T follicular helper cell (primary cell): ENCODE measurements at regions not wholly inside any gene's neighbourhood (a gene's known extent, or its start where the extent isn't known, plus 50 kb on each side); places are given as distances from the start of the nearest gene placed in this dataset.

Source experiments
- DNase-seq: peaks from one replicate; pipeline ENCODE4 v3.0.0-alpha.2; 2020; ENCODE audit warnings: low read depth

DNA sequence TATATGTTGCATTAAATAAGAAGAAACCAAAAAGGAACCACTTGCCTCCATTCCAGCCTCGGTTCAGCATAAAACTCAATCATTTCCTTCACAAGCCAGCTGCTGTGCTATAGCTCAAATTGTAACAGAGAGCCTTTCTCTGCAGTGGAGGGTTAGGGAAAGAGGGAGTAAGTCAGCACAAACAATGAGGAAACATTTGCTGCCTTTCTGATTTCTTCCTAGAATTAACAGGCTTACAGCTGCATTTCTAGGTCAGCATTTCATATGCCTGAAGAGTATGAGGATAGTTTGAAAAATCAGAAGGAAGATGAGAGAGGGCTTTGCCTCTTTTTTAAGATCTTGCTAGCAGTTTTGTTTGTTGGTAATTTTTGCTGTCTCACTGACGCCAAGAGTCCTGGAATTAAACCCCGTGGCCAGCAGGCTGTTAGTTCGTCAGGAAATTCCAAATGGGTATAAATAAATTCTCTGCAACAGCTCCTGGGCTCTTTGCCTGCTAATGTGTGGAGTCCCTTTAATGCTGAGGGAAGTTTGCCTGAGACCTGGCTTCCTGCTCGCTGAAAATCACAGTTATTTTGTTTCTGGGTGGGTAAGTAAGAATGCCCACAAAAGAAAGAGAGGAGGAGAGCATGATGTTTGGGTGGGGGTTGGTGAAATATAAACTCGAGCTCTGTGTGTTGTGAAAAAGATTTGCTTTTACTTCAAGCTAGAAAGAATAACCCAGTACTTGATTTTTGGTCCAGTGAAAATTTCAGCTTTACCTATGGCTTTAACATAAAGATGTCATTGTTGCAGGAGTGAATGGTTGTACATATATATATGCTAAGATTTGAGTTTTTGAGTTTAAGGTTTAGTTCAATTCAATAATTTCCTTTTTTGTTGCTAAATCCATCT lies 148.1 kb upstream of the DMRT1 start:
- no peak for DNase-seq

DNA sequence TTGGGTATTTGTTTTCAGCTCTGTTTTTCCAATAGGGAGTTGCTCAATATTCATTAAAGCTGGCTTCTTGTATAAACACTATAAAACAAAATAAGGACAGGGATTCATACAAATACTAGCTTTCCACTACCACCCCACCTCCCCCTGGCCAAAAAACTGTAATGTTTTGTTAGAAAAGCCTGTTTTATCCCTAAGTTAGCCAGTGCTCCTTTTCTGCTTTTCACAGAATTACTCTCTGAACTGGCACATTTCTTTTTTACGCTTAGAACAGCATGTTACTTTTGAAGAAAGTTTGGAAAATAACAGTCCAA lies 147.4 kb upstream of the DMRT1 start:
- no peak for DNase-seq

DNA sequence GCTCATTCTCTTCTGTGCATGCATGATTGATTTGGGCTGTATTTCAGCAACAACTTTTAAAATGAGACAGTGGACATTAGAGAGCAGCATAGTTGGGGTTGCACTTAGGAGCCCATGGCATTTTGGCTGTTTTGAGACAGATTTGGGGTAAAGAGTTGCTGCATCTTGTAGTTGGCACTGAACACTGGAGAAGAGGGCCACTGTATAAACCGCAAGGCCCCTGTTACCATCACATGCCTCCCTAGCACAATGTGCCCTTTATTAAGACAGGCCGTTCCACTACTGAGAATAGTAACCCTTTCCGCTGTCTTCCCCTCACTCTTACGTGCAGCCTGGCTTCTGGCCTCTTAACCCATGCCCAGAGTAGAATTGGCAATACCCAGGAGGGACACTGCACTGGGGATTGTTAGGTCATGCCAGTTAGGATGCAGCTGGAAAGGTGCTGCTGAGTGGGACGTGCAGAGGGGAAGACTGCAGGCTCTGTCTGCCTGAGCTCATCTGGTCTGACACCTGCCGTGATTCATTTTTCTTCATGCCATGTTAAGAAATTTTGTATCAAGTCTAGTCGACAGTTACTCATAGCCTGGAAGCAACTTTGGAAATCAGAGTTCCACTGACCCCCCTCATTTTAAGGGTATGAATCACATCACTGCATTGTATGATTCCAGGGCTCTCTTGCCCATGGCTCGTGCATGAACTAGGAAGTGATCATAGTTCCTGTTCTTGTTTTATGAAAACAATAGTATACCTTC lies 146.9 kb upstream of the DMRT1 start:
- DNase-seq = no peak

DNA sequence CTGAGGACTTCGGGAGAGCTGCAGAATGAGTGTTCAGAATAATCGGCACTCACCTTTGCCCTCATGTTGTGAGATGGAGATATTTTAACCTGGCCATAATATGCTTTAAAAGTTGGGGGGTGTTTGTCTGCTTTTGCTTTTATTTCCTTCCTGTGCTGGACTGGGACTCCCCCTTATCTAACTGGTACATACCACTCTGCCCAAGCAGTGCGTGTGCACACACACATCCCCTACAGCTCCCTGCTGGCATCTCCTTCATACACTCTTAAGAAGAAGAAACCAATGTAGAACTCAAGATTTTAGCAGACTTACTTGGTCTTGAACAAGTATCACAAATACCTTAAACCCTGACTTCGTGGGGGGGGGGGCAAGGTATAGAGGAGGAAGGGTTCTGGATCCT lies 146.2 kb upstream of the DMRT1 start:
- no peak for DNase-seq

DNA sequence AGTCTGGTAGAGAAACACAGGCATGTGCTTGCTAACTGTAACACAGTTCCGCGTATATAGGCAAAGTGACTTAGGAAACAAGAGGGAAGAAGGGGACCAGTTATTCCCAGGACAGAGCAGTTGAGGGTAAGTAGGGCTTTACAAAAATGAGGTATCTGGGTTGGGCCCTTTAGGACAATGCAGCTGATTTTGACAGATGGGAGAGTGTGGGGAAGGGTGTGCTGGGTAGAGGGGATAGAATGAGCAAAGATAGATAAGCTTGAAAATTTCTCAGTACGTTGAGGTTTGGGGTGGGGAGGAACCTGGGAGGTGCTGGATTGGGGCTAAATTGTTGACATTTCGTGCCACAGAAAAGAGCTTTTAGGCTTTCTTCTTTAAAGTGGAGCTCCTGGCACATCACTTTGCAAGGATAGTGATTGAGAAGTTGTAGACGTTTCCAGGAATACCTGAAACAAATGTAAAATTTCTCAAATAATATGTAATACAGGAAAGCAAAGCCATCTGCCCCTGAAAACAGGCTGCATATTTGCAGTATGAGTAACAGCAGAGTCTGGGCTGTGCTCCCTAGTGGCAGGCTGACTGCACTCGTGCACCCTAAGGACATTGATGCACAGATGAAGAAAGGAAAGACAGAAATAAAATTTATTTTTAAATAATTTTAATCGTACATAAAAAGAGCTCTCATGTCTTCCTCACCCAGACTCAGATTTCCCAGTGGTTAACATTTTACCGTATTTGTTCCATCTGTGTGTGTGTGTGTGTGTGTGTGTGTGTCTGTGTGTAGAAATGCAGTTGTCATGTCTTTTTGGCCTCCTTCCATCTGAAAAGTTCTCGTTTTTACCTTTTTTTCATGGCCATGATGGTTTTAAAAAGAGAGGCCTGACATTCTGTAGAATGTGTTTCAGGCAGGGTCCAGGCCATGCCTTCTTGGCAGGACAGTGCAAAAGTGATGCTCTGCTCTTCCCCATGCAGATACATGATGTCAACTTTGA lies 144.9 kb upstream of the DMRT1 start:
- DNase-seq = no peak

DNA sequence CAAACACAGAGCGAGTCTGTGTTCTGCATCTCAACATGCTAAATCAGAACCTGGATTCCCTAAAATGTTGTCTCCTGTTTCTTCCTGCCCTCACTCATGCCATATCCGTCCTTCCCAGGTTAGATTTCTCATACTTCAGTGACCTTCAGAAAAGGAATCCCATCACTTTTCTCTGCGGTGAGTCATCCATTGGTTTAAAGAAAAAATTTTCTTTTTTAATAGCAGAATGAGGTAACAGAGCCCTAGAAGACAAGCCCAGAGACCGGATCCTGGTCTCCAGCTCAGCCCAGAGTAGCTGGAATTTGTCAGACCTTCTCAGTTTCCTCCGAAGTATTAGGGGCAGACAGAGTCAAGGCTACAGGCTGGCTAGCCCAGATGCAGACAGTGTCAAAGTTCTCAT lies 143.2 kb upstream of the DMRT1 start:
- no peak for DNase-seq

DNA sequence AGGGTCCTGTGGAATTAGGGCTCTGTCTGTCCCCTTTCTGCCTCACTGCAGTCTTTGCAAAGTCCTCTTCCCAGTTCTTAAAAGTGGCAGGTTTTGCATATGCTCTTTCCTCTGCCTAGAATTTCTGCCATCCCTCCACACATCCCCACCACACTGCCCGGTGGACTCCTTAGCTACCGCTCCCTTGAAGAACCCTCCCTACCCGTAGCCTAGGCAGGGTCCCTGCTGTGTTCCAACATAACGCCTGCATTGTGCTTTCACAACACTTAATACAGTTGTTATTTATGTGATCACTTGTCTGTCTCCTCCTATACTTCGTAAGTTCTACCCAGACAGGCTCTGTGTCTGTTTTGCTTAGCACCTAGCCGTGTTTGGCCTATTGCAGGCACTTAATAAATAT lies 142.5 kb upstream of the DMRT1 start:
- DNase-seq = no peak

DNA sequence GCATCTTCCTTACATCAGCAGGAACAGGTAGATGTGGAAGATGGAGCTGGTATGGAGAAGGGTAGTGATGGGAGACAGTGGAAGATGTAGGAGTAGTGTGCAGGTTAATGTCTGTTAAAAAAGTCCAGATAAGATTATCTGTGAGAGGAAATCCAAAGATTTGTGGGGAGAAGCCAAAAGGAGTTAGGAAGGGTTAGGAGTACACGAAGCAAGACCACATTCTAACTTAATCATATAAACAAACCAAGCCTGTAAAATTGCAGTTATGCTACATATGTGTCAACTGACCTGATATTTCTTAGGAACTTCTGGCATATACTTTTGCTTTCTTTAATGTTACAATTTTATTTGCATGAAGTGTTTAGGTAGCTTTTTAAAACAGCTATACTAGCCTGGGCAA lies 142.1 kb upstream of the DMRT1 start:
- DNase-seq = no peak

DNA sequence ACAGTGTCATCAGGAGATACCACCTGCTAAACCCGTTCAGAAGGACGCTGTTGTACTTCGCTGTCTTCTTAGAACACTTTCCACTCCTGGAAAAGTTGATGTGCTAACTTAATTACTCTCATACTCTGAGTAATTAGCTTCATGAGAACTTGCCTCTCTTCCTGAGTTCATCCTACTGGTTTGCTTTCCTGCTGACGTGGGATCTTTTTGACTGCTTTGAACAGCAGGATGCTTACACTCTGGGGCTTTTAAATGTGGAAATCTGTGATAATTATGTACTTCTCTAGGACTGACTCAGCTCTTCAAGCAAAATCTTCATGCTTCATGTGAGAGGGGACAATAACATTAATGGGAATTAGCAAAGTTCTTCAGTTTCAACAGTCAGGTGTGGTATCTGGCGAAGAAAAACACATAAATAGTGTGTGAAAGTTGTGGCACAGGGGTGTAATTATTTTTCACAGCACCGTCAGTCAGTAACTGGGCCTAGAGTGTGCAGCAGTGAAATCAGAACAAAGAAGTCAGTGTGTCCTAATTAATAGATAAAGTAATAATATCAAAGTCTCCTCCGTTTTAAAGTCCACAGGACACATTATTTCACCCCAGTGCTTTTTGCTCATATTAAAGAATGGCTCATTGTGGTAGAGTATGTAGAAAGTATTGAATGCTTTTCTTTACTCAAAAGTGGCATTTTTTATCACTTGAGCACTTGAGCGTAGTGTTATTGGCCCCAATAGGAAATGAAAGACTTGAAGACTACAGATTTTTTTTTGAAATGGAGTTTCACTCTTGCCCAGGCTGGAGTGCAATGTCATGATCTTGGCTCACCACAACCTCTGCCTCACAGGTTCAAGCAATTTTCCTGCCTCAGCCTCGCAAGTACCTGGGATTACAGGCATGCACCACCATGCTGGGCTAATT lies 140.9 kb upstream of the DMRT1 start:
- no peak for DNase-seq

DNA sequence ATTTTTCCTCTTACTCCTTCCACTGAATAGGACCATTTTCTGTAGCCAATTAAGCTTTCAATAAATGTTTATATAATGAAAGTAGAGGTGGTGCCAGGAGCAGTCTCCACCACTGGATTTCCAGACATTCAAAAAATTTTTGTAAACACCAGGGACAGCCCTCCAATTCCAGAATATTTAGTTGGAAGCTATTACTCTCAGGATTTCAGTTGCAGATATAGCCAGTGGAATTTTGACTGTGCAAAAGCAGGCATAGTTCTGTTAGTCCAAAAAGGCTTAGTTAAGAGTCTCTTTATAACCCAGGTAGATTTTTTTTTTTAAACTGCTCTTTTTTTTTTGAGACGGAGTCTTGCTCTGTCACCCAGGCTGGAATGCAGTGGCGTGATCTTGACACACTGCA lies 138.1 kb upstream of the DMRT1 start:
- DNase-seq = no peak

DNA sequence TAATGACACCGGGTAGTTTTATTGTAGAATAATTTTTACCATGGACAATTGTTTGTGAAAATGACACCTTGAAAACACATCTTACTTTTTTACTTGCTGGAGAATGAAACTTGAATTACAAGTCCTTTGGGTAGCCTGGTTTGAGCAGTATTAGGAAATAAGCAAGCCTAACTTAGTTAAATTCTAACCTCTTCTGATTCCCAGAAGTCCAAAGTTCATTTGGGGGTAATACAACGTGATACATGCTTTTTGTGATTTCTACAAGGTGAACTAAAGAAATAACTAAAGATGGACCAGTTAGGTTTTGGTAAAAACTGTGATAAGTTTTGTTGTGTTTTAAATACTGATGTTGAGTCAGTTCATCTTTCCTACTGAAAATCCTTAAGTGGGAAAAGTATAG lies 135.4 kb upstream of the DMRT1 start:
- no peak for DNase-seq

DNA sequence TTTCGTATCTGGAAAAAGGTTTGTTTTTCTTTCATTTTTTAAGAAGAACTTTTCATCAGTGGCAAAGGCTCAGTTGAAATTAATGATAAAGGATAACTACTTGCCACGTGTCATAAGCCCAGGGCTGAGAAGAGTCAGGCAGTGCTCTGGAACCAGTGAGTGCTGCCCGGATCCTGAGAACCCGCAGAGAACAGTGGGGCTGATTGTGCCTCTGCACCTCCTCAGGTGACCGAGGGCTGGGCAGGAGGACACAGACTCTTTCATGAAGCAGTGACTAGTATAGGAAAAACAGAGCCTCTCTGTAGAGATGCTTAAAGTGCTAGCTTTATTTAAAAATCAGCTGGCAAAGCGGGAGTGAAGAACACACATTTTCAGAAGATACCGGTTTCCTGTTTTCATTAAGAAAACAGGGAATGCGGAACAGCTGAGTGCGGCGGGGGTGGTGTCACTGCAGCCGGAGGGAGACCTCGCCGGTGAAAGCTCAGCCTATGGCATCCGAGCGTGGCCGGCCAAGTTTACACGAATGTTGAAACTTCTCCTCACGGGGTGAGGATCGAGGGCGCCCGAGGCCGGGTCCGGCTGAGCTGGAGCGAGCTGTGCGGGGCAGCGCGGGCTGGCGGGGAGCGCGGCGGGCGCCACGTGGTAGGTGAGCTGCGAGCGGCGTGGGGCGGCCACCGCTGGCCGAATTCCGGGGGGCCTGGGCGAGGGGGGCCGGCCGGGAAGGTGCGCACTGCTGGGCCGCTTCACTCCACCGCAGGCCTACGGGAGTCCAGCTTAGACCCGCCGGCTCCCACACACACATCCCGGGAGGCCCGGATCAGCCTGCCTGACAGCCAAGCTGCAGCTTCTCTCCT lies 134.7 kb upstream of the DMRT1 start:
- DNase-seq = no peak

DNA sequence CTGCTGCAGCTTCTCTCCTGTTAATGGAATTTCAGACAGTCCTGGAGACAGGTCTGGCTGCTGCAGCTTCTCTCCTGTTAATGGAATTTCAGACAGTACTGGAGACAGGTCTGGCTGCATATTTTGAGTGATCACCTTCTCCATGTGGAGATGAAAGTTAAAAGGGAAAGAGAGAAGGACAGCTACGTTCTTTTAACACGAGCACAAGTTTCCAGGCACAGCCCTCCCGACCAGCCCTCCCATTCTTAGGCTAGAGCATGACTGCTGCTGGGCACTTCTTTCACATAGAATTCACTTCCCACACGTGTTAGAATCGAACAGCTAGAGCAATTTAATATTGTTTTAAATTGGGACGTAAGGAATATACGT lies 133.3 kb upstream of the DMRT1 start:
- DNase-seq = no peak

DNA sequence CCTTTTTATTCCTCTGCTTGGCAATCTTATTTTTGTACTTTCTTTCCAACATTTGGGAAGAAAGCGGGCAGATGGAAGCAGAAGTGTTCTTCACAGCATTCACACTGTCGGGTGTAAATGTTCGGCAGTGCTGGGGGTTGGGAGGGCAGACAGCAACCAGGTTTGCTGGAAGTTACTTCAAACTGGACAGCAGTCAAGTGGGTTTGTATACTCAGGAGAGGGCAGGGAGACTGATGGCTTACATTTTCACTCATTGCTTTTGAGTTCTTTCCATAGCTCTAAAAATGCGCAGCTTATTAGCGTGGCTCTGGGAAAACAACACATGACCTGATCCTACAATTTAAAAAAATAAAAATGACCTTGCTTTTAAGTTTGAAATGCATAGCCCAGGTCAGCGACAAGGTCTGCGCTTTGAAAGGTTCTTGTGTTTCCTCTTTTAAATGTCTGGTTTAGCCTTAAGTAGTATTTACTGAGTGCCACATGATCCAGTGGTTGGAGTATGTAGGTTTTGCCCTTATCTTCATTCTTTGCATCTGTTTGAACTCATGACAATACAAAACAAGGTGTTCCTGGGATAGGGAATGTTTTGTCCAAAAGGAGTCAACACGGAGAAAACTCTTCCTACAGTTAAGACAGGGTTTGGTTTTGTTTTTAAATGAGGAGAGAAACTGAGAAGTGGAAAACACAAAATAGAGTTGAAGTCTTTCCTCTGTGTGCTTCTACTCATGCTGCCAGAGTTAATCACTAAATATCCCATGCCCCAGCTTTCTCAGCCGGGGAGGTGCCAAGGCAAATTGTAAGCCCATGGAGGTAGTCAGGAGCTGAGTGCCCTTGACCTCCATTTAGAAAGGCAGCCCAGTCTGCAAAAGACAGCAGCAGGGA lies 132.7 kb upstream of the DMRT1 start:
- no peak for DNase-seq

DNA sequence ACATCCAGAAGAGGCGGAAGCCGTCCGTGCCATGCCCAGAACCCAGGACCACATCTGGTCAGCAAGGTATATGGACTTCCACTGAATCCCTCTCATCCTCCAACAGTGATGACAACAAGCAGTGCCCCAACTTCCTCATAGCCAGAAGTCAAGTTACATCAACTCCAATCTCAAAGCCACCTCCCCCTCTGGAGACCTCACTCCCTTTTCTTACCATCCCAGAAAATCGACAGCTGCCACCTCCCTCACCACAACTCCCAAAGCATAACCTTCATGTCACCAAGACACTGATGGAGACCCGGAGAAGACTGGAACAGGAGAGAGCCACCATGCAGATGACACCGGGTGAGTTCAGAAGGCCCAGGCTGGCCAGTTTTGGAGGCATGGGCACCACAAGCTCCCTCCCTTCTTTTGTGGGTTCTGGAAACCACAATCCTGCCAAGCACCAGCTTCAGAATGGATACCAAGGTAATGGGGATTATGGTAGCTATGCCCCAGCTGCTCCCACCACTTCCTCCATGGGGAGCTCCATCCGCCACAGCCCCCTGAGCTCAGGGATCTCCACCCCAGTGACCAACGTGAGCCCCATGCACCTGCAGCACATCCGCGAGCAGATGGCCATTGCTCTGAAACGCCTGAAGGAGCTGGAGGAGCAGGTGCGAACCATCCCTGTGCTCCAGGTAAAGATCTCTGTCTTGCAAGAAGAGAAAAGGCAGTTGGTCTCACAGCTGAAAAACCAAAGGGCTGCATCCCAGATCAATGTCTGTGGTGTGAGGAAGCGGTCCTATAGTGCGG lies 130.3 kb upstream of the DMRT1 start:
- DNase-seq = no peak

DNA sequence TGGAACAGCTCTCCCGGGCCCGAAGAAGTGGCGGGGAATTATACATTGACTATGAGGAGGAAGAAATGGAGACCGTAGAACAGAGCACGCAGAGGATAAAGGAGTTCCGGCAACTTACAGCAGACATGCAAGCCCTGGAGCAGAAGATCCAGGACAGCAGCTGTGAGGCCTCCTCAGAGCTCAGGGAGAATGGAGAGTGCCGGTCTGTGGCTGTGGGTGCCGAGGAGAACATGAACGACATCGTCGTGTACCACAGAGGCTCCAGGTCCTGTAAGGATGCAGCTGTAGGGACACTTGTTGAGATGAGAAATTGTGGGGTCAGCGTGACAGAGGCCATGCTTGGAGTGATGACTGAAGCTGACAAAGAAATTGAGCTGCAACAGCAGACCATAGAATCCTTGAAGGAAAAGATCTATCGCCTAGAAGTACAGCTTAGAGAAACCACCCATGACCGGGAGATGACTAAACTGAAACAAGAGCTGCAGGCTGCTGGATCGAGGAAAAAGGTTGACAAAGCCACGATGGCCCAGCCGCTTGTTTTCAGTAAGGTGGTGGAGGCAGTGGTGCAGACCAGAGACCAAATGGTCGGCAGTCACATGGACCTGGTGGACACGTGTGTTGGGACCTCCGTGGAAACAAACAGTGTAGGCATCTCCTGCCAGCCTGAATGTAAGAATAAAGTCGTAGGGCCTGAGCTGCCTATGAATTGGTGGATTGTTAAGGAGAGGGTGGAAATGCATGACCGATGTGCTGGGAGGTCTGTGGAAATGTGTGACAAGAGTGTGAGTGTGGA lies 129.5 kb upstream of the DMRT1 start:
- DNase-seq = no peak

DNA sequence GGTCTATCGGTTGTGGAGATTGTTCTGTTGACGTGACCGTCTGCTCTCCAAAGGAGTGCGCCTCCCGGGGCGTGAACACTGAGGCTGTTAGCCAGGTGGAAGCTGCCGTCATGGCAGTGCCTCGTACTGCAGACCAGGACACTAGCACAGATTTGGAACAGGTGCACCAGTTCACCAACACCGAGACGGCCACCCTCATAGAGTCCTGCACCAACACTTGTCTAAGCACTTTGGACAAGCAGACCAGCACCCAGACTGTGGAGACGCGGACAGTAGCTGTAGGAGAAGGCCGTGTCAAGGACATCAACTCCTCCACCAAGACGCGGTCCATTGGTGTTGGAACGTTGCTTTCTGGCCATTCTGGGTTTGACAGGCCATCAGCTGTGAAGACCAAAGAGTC lies 128.9 kb upstream of the DMRT1 start:
- DNase-seq = no peak

DNA sequence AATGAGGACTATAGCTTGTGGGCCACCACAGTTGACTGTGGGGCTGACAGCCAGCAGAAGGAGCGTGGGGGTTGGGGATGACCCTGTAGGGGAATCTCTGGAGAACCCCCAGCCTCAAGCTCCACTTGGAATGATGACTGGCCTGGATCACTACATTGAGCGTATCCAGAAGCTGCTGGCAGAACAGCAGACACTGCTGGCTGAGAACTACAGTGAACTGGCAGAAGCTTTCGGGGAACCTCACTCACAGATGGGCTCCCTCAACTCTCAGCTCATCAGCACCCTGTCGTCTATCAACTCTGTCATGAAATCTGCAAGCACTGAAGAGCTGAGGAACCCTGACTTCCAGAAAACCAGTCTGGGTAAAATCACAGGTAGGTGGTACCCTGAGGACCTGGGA lies 128.4 kb upstream of the DMRT1 start:
- DNase-seq = no peak
